GM19397 (cell line): ENCODE measurements at regions not wholly inside any gene's neighbourhood (a gene's known extent, or its start where the extent isn't known, plus 50 kb on each side); places are given as distances from the start of the nearest gene placed in this dataset.
"Not testable (repeated sequence)": the region's sequence is repeated elsewhere in the genome, so short reads cannot be mapped to it uniquely, and the experiment has no call there.

Experiments
- ATAC-seq: cut with Tn5 transposase; IDR thresholded peaks from one replicate; pipeline ENCODE4 v1.9.1; 2021; ENCODE audit warnings: mild to moderate bottlenecking, moderate library complexity; ENCODE audit not compliant: unreplicated experiment

- no peak for ATAC-seq
Measured at GRCh38 chr16:65283181-65283651, 161.4 kb upstream of the CDH11 start.

GRCh38 chr16:65281586-65281985, 159.7 kb upstream of the CDH11 start:
- ATAC-seq = no peak

DNA sequence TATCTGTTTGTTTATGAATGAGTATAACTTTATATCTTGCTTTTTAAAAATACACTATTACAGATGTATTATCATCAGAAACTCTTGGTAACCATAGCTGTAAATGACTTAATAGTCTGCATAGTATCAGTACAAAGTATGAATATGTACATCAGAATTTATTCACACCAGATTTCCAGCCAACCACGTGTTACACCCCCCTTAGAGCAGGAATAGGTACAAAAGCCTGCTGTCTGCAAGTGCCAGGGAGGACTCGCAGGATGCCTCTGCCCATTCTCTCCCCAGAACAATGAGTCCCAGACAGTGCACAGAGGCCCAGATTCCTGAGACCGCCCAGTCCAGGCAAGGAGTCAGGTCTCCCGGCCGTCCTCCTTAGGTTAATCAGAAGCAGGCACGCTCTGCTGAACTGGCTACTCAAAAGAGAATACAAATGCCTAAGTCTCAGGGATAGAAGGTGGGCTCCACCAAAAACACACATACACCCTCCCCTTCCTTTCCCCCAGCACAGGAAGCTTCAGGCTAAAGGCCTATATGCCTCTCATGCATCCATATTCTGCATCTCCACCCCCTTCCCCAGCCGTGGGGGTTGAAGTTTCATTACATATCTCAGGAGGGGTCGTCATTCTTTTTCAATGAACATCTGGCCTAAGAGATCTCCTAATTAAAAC, 159.1 kb upstream of the CDH11 start:
- ATAC-seq = no peak

DNA sequence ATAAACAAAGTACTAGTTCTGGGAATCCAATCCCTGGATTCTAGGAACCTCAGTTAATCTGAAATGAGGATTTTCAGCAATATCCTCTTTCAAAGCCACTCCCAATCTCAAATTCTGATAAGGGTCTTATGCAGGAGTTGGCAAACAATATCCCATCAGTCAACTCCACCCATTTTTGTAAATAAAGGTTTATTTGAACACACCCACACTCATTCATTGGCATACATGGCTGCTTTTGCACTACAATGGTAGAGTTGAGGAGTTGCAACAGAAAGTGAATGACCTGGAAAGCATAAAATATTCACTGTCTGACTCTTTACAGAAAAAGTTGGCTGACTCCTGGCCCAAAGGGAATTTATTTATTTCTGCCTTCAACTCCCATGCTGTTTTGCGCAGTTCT, 157.7 kb upstream of the CDH11 start:
- ATAC-seq = no peak

GRCh38 chr16:65278874-65279273, 157.0 kb upstream of the CDH11 start:
- no peak for ATAC-seq

DNA sequence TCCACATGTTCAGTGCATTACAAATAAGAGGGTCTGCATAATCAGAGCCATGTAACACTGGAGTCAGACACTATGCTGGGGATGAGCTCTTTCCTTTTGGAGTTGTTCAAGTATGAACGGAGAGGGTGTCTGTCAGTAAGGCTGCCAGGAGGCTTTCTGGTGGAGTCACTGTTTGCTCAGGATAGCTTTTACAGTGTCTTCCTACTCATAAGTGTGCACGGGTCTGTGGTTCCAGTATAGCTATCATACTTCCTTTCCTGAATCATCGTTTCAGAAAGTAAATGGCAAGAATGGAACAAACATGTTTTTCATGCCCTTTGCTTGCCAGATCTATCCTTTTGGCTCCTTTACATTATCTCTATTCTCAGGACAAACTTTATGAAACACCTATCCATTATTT, 152.7 kb upstream of the CDH11 start:
- no peak for ATAC-seq

DNA sequence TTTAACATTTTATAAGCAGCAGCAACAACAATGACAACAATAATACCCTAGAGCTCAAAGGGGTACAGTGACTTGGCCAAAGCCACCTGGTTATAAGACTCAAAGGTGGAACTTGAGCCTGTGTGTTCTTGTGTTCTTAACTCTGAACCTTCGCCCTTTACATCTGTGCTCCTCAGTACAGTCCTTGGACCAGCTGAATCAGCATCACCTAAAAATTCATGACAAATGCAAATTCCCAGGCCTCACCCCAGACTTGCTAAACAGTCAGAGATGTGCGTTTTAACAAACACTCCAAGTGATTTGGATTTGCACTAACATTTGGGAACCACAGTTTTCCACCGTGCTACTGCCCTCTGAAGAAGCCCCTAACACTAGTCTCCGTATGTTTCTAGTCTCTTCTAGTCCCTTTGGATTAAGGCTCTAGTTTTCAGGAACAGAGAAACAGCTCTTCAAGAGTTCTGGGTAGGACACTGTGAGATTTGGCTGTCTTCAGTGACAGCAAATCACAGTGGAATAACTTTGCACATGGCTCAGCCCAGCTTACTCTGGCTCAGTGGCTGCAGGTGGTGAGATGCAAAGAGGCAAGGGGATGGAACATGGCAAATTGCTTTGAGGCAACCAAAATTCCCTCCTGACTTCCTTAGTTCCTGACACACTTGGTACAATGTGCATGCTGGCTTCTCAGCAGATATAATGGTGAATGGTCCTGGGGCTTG, 151.0 kb upstream of the CDH11 start:
- no peak for ATAC-seq

- ATAC-seq = no peak
Measured at GRCh38 chr16:65271996-65272395, 150.1 kb upstream of the CDH11 start.

DNA sequence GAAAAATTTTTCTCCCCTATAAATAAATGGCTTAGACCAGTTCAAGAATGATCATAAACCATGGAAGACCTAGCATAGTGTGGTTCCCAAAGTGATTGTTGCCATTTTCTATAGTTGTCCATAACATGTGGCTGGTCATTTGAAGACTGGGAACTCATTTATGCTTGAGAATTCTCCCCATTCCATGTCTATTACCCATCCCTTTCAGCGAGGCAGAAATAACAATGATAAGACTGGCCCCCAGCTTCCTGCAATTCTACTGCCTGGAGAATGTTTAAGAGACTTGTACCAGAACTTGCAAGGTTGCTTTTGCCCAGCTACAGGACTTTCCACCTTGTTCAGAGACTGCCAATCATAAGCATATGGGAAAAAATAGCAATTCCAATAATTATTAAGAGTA, 146.5 kb upstream of the CDH11 start:
- no peak for ATAC-seq

DNA sequence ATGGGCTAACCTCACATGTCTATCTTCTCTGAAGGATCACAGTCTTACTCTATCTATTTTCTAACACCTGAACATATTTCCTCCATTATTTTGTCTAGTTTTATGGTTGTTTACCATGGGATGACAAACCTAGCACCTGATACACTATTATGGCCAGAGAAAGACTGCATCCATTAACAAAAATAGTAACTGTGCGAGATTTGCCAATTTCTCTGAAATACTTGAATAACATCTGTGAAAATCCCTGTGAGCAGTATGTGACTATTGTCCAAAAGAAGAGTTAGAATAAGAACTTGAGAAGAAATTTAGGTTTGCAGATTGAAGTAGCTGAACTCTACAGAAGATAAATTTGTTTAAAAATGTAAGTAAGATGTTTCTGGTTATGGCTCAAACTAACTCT, 142.0 kb upstream of the CDH11 start:
- ATAC-seq = no peak

DNA sequence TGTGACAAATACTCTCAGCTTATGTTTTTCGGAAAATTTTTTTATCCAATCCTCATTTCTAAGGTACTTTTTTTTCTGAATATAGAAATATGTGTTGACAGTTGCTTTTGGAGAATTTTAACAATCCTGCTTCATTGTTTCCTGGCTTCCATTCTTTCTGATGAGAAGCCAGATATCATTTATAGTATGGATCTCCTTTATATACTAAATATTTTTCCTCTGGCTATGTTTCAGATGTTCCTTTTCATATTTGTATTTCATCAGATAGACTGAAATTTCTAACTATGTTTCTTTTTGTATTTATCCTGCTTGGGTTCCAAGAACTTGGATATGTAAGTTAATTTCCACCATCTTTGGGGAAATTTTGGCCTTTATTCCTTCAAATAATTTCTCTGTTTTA, 138.9 kb upstream of the CDH11 start:
- ATAC-seq = no peak

- ATAC-seq = no peak
Measured at GRCh38 chr16:65254144-65254543, 132.3 kb upstream of the CDH11 start.

DNA sequence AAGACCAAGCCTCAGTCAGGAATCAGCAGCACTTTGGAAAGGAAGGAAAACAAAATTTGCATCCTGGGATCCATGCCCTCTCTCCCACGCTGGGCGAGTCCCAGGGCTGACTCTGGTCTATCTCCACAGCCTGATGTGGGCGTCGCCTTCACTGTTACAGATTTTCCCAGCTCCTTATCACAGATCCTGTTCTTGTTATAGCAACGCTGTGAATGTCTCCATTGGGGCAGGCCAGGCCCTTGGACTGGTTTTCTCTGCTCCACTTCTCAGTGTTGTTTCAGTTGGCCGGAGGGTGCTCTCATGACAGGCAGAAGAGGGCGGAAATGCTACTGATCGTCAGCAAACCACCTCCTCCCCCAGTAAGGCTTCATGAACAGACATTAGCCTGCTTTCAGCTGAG, 127.9 kb upstream of the CDH11 start:
- no peak for ATAC-seq

DNA sequence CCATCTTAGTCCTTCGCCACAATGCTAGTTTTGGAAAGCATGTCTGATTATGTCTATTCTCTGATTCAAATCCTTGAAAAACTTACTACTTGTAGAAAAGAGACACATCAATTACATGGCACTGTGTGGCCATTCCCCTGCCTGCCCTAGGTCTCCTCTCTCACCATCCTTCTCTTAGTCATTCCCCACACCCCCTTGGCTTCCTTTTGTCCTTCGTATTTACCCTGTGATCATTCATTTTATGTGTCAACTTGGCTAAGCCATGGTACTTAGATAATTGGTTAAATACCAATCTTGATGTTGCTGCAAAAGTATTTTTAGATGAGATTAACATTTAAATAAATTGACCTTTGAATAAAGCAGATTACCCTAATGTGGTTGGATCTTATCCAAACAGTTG, 122.9 kb upstream of the CDH11 start:
- no peak for ATAC-seq

- no peak for ATAC-seq
Measured at GRCh38 chr16:65235339-65236177, 113.7 kb upstream of the CDH11 start.

DNA sequence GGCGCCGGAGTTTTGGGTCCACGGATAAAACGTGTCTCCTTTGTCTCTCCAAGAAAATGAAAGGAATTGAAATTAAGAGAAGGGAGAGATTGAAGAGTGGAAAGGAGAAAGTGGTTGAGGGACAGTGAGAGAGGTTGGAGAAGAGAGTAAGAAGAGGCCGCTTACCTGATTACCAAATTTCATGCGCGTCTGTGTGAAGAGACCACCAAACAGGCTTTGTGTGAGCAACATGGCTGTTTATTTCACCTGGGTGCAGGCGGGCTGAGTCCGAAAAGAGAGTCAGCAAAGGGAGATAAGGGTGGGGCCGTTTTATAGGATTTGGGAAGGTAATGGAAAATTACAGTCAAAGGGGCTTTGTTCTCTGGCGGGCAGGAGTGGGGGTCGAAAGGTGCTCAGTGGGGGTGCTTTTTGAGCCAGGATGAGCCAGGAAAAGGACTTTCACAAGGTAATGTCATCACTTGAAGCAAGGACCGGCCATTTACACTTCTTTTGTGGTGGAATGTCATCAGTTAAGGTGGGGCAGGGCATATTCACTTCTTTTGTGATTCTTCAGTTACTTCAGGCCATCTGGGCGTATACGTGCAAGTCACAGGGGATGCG, 113.0 kb upstream of the CDH11 start:
- ATAC-seq = not testable (repeated sequence)

DNA sequence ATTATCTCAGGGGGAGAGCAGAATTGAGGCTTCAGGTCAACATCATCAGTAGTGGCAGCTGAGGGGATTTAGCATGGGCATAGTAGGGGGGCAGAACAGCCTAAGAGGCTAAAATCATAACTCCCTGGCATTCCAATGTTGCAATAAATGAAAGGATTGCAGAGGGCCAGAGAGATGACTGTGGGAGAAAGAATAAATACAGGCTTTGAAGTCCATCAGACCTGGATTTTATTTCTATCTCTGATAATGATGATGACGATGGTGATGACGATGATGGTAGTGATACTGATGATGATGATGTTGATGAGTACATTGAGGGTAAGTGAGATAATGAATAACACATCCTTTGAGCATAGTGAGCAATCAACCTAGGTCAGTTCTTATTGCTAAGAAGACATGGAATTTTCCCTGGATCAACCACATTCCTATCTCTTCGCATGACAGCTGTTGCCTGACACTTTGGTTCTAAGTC, 107.4 kb upstream of the CDH11 start:
- ATAC-seq = no peak

GRCh38 chr16:65227150-65227835, 105.4 kb upstream of the CDH11 start:
- no peak for ATAC-seq

DNA sequence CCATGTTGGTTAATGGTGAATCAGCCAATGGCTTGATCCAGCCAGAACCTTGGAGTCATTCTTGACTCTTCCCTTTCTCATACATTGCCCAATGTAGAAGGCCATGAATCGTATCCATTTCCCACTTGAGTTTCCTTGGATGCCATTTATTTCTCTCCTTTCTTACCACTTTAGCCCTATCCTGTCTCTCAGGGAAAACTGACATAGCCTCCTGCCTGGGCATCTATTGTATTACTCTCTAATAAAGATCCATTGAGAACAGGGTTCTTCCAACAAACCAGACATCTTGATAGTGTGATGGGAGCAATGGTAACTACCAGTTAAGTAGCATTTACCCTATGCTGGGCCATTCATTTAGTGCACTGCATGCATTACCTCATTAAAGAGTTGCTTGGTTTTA, 104.2 kb upstream of the CDH11 start:
- ATAC-seq = no peak

DNA sequence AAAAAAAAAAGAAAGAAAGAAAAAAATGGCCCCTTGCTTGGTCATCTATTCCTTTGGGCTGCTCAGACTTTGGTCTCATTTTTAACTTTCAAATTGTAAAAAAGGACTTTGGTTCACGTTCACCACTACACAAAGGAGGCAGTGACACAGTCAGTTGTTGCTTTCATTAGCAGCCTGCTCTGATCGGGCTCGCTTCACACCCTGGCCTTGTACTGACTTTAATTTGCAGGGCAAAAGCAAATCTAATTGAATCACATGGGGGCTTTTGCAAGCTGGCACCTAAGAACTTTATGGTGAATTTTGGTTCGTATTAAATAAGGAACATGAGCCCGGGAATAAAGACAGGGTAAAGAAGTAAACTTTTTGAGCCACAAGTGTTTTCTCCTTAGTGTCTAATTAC, 103.6 kb upstream of the CDH11 start:
- ATAC-seq = no peak

GRCh38 chr16:65224994-65225393, 103.1 kb upstream of the CDH11 start:
- ATAC-seq = no peak
